Adipocyte (in vitro differentiated cells): ENCODE measurements at regions not wholly inside any gene's neighbourhood (a gene's known extent, or its start where the extent isn't known, plus 50 kb on each side); places are given as distances from the start of the nearest gene placed in this dataset.

Source experiments
- DNase-seq: peaks from one replicate; pipeline ENCODE4 v3.0.0-alpha.2; 2015; ENCODE audit warnings: low read depth
- H3K27me3 ChIP-seq: replicated peaks from 2 replicates; pipeline ENCODE4 v1.7.0; 2013; ENCODE audit warnings: mild to moderate bottlenecking, low read length, moderate library complexity; ENCODE audit not compliant: control insufficient read depth, insufficient read depth
- H3K36me3 ChIP-seq: 2 replicates; pipeline ENCODE4 v1.7.0; 2013; ENCODE audit warnings: low read length, mild to moderate bottlenecking, moderate library complexity; ENCODE audit not compliant: control insufficient read depth, insufficient read depth, severe bottlenecking
- H3K4me1 ChIP-seq: 2 replicates; pipeline ENCODE4 v1.7.0; 2013; ENCODE audit warnings: mild to moderate bottlenecking, low read length, moderate library complexity; ENCODE audit not compliant: control insufficient read depth, insufficient read depth
- H3K4me3 ChIP-seq: 2 replicates; pipeline ENCODE4 v1.7.0; 2013; ENCODE audit warnings: mild to moderate bottlenecking, low read length, moderate library complexity
- H3K9ac ChIP-seq: 2 replicates; pipeline ENCODE4 v1.7.0; 2013; ENCODE audit warnings: mild to moderate bottlenecking, low read length, moderate library complexity
- H3K9me3 ChIP-seq: 2 replicates; pipeline ENCODE4 v1.7.0; 2013; ENCODE audit warnings: mild to moderate bottlenecking, low read length, moderate library complexity; ENCODE audit not compliant: control insufficient read depth

DNA sequence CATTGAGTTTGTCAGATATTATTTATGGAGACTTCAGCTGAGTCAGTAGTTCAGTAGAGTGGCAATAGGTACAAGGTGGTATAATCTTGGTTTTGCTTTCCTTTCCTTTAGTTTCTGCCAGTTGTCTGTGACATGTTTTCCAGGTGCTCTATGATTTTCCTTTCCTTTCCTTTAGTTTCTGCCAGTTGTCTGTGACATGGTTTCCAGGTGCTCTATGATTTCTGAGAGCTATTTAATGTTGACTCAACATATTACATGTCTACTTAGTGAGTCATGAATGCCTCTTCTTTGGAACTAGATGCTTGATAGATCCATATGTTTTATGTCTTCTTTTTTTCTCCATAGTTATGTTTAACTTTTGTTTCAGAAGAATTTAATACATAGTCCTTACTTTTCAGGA is 186.4 kb upstream of the DEFB112 start:
- Histone ChIP-seq H3K4me1 (no peaks in the 10 kb centered on the region), H3K9ac (no peak overlapping the region), H3K36me3 (no peaks in the 10 kb centered on the region), H3K27me3 (no peaks in the 10 kb centered on the region), H3K4me3 (no peak overlapping the region), H3K9me3 (no peaks in the 10 kb centered on the region)
- DNase-seq: no peak

DNA sequence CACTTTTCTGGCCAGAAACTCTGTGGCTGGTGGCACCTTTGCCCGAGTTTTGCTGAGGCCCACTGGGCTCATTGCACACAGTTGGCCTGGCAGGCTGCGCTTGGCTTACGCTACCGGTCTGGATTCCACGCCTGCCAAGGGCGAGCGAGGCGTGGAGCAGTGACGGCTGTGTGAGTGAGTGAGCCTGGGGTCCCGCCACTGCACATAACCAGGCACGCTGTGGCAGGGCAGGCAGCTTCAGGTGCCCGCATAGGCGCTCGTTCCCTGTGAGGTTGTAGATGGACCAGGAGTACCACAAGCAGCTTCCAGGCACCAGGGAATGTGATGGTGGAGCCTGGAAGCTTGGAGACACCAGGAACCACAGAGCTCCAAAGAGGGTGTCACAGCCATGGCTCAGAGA is 190.1 kb upstream of the DEFB112 start:
- Histone ChIP-seq H3K9me3 (no peaks in the 10 kb centered on the region), H3K4me1 (no peaks in the 10 kb centered on the region), H3K36me3 (no peaks in the 10 kb centered on the region), H3K27me3 (no peaks in the 10 kb centered on the region), H3K9ac (no peak overlapping the region), H3K4me3 (no peak overlapping the region)
- no peak for DNase-seq

GRCh38 chr6:50240986-50241385 is 191.3 kb upstream of the DEFB112 start:
- Histone ChIP-seq H3K4me3 (no peak overlapping the region), H3K27me3 (no peaks in the 10 kb centered on the region), H3K9me3 (no peaks in the 10 kb centered on the region), H3K4me1 (no peaks in the 10 kb centered on the region), H3K36me3 (no peaks in the 10 kb centered on the region), H3K9ac (no peak overlapping the region)
- no peak for DNase-seq

GRCh38 chr6:50249493-50249892 is 199.8 kb upstream of the DEFB112 start:
- Histone ChIP-seq H3K4me3 (no peak overlapping the region), H3K27me3 (no peaks in the 10 kb centered on the region), H3K36me3 (no peaks in the 10 kb centered on the region), H3K9ac (no peak overlapping the region), H3K4me1 (no peaks in the 10 kb centered on the region), H3K9me3 (no peaks in the 10 kb centered on the region)
- DNase-seq: no peak

DNA sequence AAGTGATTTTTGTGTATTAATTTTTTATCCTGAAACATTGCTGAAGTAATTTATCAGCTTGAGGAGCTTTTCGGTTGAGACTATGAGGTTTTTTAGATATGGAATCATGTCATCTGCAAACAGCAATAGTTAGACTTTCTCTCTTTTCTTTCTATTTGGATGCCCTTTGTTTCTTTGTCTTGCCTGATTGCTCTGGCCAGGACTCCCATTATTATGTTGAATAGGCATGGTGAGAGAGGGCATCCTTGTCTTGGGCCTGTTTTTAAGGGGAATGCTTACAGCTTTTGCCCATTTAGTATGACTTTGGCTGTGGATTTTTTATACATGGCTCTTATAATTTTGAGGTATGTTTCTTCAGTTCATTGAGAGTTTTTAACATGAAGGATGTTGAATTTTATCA is 207.6 kb upstream of the DEFB112 start:
- Histone ChIP-seq H3K36me3 (no peaks in the 10 kb centered on the region), H3K27me3 (no peaks in the 10 kb centered on the region), H3K4me3 (no peak overlapping the region), H3K9ac (no peak overlapping the region), H3K4me1 (no peaks in the 10 kb centered on the region), H3K9me3 (no peaks in the 10 kb centered on the region)
- DNase-seq: no peak

- H3K4me3 ChIP-seq: no peak overlapping the region
- no peaks in the 10 kb centered on the region for H3K4me1 ChIP-seq
- H3K36me3 ChIP-seq: no peaks in the 10 kb centered on the region
- no peak overlapping the region for H3K9ac ChIP-seq
- H3K9me3 ChIP-seq: no peaks in the 10 kb centered on the region
- H3K27me3 ChIP-seq: no peaks in the 10 kb centered on the region
- no peak for DNase-seq
Observed at GRCh38 chr6:50259903-50260302, 210.2 kb upstream of the DEFB112 start.

DNA sequence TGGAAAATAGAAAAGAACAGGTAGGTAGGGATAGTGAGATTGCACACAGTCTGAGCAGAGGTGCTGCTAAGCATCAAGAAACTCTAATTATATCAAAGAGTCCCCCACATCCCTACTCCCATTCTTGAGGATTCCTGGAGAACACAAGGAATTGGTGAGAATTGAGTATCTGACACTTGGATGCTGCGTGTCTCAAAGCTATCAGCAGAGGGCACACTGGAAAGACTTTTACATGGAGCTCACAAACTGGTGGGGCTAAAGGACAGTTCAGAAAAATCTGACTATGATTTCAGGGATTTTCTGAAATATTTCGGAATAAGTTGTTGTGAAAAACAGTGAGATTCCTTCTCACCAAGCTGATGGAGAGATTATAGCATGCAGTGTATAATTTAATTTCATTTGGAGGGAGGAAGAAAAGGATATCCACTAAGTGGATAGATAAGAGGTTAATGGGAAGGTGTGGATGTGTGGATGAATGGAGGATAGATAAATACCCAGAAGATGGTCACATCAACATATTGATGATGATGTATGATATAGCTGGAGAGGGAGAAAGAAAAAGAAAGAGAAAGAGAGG is 215.4 kb upstream of the DEFB112 start:
- Histone ChIP-seq H3K27me3 (no peaks in the 10 kb centered on the region), H3K4me1 (no peaks in the 10 kb centered on the region), H3K9me3 (no peaks in the 10 kb centered on the region), H3K9ac (no peak overlapping the region), H3K36me3 (no peaks in the 10 kb centered on the region), H3K4me3 (no peak overlapping the region)
- DNase-seq: no peak

- DNase-seq: no peak
- H3K4me3 ChIP-seq: no peak overlapping the region
- no peaks in the 10 kb centered on the region for H3K4me1 ChIP-seq
- no peaks in the 10 kb centered on the region for H3K27me3 ChIP-seq
- H3K36me3 ChIP-seq: no peaks in the 10 kb centered on the region
- H3K9me3 ChIP-seq: no peaks in the 10 kb centered on the region
- no peak overlapping the region for H3K9ac ChIP-seq
Observed at GRCh38 chr6:50270415-50270814, 220.7 kb upstream of the DEFB112 start.

DNA sequence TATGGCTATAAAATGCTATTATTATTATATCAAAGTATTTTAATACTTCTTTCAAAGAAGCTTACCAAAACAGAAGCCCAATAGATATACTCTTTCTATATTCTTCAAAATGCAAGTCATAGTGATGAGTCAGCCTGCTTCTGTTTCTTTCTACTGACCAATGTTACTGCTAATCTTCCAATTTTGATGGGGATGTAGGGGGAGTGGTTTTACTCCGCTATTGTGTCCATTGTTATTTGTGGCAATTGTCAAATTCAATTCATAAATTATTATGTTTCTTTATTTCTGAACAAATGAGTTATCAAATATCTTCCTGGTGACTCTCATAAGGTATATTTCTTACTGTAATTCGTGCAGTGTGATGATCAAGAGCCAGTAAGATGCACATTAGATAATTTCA is 221.5 kb upstream of the DEFB112 start:
- Histone ChIP-seq H3K9me3 (no peaks in the 10 kb centered on the region), H3K4me1 (no peaks in the 10 kb centered on the region), H3K27me3 (no peaks in the 10 kb centered on the region), H3K4me3 (no peak overlapping the region), H3K36me3 (no peaks in the 10 kb centered on the region), H3K9ac (no peak overlapping the region)
- DNase-seq: no peak

DNA sequence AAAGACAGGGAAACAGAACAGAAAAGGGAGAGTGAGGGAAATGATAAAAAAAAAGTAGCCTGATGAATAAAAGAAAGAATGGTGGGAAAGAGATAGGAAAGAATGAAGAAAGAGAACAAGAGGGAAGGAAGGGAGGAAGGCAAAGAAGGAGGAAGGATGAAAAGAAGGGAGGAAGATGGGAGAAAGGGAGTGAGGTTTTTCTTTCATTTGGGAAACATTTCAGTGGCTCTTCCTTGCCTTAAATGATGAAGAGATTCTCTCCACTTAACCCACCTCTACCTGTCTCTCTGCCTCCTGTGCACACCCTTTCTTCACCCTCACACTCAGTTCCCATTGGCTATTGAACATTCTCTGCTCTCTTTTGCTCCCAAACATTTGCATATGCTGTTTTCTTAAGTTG is 222.1 kb upstream of the DEFB112 start:
- Histone ChIP-seq H3K4me1 (no peaks in the 10 kb centered on the region), H3K27me3 (no peaks in the 10 kb centered on the region), H3K9ac (no peak overlapping the region), H3K9me3 (no peaks in the 10 kb centered on the region), H3K4me3 (no peak overlapping the region), H3K36me3 (no peaks in the 10 kb centered on the region)
- DNase-seq: no peak

DNA sequence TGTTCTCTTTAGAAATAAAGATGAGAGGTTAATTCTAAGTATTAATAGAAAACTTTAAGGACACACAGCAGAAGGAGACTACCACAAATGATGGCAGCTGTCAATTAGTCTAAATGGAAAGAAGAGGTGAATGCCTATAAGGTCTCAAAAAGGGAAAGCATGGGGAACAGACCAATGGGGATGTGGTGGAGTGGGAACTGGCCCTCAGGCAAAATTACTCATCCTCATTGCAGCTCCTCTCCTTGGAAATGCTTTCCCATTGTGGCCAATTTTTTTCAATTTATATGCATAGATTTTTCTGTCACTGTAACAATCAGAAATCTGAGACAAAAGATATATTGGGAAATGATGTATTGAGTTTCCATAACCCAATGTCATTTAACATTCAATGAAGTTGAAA is 222.9 kb upstream of the DEFB112 start:
- Histone ChIP-seq H3K27me3 (no peaks in the 10 kb centered on the region), H3K4me1 (no peaks in the 10 kb centered on the region), H3K36me3 (no peaks in the 10 kb centered on the region), H3K9me3 (no peaks in the 10 kb centered on the region), H3K9ac (no peak overlapping the region), H3K4me3 (no peak overlapping the region)
- DNase-seq: no peak

DNA sequence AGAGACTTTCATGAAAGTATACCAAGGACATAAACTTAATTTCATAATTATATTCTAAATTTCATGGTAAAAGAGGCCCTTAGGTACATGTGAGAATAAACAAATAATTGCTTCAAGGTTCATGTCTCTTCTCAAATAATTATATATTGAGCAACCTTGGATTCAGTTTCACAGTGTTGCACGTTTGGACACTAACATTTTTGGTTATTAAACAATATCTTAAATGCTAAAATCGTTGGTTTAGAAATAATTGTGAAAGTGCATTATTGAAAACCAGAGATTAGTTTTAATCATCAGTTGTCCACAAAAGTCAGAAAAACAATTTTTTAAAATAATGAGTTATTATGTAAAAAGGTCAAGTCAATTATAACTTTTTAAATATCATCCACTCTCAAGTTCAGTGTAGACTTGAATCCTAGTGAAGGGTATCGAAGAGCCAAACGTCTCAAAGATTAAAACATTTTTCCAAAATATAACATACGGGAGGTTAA is 227.1 kb upstream of the DEFB112 start:
- no peaks in the 10 kb centered on the region for H3K9me3 ChIP-seq
- no peak overlapping the region for H3K9ac ChIP-seq
- H3K4me3 ChIP-seq: no peak overlapping the region
- H3K36me3 ChIP-seq: no peaks in the 10 kb centered on the region
- no peak for DNase-seq
- H3K4me1 ChIP-seq: no peaks in the 10 kb centered on the region
- H3K27me3 ChIP-seq: no peaks in the 10 kb centered on the region
